HG03469 (cell line): ENCODE measurements at regions not wholly inside any gene's neighbourhood (a gene's known extent, or its start where the extent isn't known, plus 50 kb on each side); places are given as distances from the start of the nearest gene placed in this dataset.
"Not testable (repeated sequence)": the region's sequence is repeated elsewhere in the genome, so short reads cannot be mapped to it uniquely, and the experiment has no call there.

Experiments used
- ATAC-seq: cut with Tn5 transposase; IDR thresholded peaks from one replicate; pipeline ENCODE4 v1.9.1; 2021; ENCODE audit warnings: mild to moderate bottlenecking, moderate library complexity, moderate number of reproducible peaks; ENCODE audit not compliant: unreplicated experiment

DNA sequence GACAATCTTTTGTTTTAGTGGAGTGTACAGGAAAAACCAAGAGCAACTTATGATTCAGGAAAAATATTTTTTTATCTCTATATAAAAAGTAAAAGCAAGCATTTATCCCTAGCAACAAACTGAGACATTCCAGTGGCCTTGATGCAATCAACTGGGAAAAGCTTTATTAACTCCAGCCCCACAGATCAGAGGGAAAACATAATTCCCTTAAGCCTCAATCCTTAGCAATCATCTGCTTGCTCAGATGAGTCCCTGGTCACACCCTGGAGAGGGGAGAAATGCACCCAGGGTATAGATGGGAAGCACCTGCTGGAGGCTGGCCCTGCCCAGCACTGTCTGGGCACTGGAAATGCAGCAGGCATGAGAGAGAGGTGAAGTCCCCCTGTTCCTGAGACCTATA lies 636.6 kb downstream of the TNS3 start:
- no peak for ATAC-seq

DNA sequence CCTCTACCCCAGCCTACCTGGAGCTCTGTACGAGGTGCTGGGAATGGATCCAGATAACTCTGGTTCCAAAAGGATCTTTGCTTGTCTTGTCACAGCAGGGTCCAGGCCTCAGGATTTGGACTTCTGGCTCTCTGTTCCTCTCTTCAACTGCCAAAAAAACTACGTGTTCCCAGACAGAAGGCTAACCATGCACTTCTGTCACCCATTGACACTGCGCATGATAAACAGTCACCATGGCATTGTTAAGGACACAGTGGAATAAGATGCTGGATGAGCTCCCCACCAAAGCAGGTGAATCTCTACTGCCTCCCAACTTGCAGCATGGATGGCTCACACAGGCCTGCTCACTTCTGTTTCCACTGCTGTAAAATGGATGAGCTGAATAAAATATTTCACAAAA lies 637.9 kb downstream of the TNS3 start:
- no peak for ATAC-seq

GRCh38 chr7:46942574-46942973 lies 639.3 kb downstream of the TNS3 start:
- ATAC-seq, result no peak

- ATAC-seq, result no peak
Observed at GRCh38 chr7:46940178-46940577, 641.7 kb downstream of the TNS3 start.

DNA sequence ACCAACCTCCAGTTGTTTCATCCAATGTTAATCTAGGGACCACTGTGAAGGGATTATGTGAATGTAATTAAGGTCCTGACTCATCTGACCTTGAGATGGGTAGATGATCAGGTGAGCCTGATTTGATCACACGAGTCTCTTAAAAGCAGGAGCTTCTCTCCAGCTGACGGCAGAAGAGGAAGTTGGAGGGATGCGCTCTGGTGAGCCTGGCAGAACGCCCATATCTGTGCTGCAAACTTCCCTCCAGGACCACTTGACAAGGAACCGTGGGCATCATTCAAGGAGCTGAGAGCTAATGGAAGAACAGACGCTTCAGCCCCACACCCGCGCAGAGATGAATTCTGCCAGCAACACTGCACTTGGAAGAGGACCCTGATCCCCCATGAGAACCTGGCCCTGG lies 642.4 kb downstream of the TNS3 start:
- ATAC-seq, result no peak

DNA sequence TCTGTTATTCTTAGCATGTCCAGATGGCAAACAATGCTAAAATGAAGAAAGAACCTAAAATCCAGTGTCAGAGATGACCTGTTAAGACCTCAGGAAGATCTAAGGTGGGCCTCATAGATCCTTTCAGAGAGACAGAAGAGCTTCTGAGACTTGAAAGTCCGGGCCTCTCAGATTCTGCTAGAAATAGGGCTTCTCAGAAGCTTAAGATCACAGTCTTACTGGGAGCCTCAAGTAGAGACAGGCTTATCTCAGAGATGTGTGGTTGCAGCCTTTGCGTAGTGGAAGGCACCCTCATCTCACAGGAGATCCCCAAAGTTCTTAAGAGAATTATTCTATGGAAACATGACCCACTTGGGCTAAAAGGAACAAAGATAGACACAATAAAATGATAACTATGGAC lies 642.8 kb downstream of the TNS3 start:
- ATAC-seq, result no peak

- no peak for ATAC-seq
Observed at GRCh38 chr7:46937826-46938225, 644.1 kb downstream of the TNS3 start.

DNA sequence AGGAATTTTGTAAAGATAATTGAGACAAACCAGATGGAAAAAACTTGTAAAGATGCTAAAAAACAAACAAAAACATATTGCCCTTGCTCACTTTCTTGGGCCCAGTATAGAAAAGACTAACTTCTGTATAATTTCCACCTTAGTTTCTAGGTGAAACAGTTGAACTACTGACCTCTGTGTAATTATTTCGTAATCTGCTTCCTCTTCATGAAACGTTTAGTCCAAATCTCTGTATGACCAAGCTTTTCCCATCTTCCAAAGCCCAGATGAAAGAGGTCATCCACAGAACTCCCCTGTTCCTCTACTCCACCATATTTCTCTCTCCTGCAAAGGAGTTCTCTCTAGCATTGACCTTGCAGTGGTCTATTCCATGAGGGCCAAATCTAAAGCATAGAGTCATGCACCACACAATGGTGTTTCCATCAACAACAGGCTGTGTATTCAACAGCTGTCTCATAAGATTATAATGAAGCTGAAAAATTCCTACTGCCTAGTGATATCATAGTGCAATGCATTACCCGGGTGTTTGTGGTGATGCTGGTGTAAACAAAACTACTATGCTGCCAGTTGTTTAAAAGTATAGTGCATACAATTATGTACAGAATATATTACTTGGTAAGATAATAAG lies 647.6 kb downstream of the TNS3 start:
- ATAC-seq, result no peak

- ATAC-seq, result no peak
Observed at GRCh38 chr7:46933596-46933995, 648.3 kb downstream of the TNS3 start.

DNA sequence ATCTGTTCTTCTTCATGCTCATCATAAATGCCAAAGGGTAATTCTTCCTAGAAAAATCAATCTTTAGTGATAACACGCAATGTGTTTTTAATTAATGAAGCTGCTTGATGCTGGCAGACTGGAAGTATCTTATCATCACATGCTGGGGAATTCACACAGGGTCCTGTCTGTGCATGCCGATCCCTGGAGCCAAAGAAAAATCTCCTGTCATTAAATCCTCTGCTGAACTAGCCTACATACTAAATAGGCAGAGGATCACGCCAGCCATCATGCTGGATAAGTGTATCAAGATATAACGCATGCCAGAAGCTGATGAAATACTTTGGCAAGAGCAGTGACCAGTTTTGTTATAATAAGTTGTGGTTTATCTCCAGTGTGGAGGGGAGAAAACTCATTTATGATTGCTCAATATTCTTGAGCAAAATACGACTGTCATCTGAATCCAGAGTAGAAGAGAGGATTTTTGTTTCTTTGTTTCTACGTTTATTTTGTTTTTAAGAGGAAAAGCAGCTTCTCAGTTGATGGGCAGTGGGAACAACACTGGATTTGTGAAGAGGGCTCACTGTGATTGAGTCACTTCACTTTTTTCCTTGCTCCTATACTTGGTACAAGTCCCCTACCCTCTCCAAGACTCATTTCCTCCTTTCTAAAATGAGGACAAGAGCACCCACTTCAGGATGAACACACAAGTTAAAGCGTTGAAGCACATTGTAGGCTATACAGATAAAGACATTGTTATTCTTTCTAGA lies 649.1 kb downstream of the TNS3 start:
- ATAC-seq, result no peak

- no peak for ATAC-seq
Observed at GRCh38 chr7:46932306-46932675, 649.6 kb downstream of the TNS3 start.

DNA sequence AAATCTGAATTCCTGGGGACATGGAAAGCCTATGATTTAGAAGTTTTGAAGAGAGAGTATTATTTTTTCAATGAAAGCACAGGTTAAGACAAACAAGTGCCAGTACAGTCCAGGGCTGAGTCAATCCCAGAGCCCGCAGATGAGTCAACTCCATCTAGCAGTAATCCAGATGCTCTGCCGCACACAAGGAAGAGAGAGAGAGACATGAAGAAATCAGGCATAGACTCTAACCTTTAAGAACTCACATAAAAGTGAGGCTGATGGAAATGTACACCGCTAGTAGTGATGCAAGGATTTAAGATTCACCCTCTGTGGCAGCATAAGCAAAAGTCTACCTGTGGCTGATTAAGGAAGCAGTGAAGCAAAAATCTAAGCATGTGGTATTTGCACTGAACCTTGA lies 651.5 kb downstream of the TNS3 start:
- ATAC-seq, result no peak

- no peak for ATAC-seq
Observed at GRCh38 chr7:46929359-46929758, 652.6 kb downstream of the TNS3 start.

DNA sequence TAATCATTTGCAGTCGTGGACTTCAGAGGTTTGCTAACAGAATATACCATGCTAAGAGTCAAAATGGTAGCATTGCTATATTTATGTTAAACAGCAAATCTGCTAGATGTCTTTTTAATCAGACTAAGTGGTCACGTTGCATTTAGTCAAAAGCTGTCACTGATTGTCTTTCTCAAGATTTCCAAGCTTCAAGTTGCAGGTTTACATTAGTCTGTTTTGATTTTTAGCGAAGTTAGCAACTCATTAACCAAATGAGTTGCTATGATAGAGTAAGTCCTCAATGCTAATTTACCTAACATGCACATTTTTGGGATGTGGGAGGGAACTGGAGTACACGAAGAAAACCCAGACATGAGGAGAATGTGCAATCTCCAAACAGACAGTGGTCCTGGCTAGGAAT lies 653.2 kb downstream of the TNS3 start:
- ATAC-seq, result no peak

- no peak for ATAC-seq
Observed at GRCh38 chr7:46927131-46927810, 654.6 kb downstream of the TNS3 start.

DNA sequence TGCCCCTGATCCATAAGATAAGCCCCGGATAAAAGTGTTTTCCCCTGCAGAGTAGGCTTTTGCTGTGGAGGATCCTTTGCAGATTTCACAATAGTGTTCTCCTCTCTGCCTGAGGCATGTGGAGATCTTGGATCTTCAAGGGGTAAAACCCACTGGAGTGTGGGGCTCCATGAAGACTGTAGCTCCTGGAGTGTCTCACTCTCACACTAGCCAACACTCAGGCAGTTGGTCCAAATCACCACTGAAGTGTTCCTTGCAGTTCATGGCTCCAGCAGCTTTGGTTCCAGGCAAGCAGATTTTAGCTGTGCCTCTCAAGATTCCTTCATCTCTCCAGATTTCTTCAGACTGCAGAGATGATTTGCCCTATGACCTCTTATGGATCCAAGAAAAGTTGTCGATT lies 665.3 kb downstream of the TNS3 start:
- ATAC-seq, result no peak

DNA sequence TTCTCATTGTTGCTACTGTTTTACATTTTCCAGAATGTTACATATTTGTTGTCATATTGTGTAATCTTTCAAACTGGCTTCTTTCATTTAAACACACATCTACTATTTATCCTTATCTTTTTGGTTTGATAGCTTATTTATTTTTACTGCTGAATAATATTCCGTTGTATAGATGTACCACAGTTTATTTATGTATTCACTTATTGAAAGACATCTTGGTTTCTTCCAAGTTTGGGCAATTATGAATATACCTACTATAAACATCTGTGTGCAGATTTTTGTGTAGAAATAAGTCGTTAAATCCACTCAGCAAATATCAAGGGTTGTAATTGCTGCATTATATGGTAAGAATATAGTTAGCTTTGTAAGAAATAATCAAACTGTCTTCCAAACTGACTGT lies 669.2 kb downstream of the TNS3 start:
- no peak for ATAC-seq

DNA sequence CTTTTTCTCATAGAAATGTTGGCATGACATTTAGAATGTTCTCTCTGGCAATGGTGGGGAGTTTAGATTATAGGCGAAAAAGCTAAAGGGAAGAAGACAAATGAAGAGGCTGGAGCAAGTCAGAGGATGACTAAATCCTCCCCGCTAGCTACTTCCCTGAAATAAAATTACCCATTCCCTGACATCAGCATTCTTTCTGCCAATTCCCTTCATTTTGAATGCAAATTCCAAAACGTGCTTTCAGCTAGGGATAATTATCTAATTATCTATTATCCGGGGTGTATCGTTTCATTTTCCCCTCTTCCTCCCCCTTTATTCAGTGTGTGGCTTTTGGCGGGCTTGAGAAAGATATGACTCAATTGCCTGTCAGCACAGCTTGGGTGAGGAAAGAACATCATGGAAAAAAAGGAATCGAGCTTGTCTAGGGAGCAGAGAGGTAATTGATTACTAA lies 672.3 kb downstream of the TNS3 start:
- ATAC-seq, result no peak

DNA sequence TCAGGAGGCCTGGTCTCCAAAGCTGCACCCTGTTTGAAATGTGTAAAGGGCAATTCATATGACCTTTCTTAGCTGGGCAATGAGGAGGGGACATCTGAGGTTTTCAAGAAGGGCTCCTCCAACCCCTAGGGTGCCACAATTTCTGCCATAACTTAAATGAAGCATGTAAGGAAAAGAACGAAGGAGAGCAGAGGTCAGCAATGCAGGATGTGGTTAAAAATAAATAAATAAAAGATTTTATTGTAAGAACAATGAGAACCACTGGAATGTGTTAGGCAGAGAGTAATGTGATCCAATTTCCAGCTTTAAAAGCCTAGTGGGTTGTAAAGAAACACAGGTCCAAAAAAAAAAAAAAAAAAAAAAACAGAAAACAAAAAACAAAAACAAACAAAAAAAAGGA lies 673.1 kb downstream of the TNS3 start:
- ATAC-seq, result no peak

GRCh38 chr7:46904523-46904922 lies 677.4 kb downstream of the TNS3 start:
- not testable (repeated sequence) for ATAC-seq

DNA sequence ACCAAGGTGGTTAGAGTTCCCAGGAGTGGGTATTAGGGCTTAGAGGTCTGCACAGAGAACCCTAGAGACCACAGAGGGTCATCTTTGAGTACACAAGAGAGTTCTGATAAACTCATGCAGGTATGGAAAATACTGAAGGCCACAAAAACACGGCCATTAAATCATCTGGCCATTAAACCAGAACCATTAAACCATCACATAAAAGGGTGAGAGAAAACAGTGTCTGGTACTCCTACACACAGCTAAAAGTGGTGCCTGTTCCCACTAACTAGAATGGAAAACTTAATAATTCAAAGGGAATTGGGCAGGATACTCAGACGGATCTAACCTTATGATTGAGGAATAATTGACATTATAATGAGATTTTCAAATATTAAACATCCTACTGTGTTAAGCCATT lies 679.4 kb downstream of the TNS3 start:
- no peak for ATAC-seq
